ENCODE measurements at regions not wholly inside any gene's neighbourhood (a gene's known extent, or its start where the extent isn't known, plus 50 kb on each side); places are given as distances from the start of the nearest gene placed in this dataset.

DNA sequence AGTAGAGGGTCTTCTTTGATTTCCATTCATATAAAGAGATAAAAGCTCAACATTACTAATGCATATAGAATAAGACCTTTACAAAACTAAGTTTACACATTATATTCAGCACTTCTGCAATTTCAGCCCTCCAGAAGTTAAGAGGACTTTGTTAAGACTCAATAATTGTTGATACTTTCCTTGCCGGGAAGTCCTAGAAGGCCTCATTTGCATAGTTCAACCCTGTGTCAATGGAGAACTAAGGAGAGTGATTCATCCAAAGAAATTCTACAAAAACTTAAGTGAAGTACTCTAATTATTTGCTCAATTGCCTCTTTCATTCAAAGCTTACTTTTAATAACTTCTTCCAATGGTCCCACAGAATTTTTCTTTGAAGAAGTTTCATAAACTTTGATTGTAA lies 1060.3 kb upstream of the CELF2 start:
- TF ChIP-seq, protein P1, sequence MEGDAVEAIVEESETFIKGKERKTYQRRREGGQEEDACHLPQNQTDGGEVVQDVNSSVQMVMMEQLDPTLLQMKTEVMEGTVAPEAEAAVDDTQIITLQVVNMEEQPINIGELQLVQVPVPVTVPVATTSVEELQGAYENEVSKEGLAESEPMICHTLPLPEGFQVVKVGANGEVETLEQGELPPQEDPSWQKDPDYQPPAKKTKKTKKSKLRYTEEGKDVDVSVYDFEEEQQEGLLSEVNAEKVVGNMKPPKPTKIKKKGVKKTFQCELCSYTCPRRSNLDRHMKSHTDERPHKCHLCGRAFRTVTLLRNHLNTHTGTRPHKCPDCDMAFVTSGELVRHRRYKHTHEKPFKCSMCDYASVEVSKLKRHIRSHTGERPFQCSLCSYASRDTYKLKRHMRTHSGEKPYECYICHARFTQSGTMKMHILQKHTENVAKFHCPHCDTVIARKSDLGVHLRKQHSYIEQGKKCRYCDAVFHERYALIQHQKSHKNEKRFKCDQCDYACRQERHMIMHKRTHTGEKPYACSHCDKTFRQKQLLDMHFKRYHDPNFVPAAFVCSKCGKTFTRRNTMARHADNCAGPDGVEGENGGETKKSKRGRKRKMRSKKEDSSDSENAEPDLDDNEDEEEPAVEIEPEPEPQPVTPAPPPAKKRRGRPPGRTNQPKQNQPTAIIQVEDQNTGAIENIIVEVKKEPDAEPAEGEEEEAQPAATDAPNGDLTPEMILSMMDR (IDR thresholded peaks at IDR 0.05 in 2 of 3, conservative IDR thresholded peaks at IDR 0.05 in 1 of 3; ENCODE audit: borderline replicate concordance in 1 of 3, insufficient read depth in 1 of 3, low read depth in 2 of 3, low read length in 2 of 3), result no peak
- TF ChIP-seq EZH2 (IDR thresholded peaks at IDR 0.05) (no peak), EZH2phosphoT487 (IDR thresholded peaks at IDR 0.05; ENCODE audit: borderline replicate concordance) (no peak), POLR2AphosphoS5 (IDR thresholded peaks at IDR 0.05; ENCODE audit: low read depth, low read length) (no peak), YY1 (IDR thresholded peaks at IDR 0.05; ENCODE audit: extremely low read depth, insufficient replicate concordance, low read depth, low read length) (no peak)

Measured in HCT116 (cell line).